ENCODE measurements at regions not wholly inside any gene's neighbourhood (a gene's known extent, or its start where the extent isn't known, plus 50 kb on each side); places are given as distances from the start of the nearest gene placed in this dataset.

DNA sequence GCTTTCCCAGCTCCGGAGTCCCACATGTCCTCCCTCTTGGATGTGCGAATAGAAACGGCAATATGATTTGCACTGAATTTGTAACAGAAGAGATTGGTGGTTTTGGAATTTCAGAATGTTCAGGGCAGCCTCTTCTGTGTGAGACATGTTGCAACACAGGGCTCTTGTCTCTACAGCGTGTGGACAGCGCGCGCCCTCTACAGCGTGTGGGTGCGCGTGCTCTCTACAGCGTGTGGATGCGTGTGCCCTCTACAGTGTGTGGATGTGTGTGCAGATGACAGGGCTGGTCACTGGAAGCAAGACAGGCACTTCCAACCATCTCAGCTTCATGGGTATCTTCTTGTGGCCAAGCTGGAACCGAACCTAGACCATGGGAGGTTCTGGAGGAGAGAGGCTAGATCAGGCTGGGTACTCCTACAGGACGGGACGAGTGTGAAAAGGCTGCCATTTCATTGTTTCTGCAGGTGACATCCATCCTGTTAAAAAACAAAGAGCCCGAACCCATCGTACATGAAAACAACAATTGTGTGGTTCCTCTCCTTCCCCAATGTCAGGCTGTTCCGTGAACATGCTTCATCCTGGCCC, 78.4 kb downstream of the TEX29 start:
- TF ChIP-seq, protein P1, sequence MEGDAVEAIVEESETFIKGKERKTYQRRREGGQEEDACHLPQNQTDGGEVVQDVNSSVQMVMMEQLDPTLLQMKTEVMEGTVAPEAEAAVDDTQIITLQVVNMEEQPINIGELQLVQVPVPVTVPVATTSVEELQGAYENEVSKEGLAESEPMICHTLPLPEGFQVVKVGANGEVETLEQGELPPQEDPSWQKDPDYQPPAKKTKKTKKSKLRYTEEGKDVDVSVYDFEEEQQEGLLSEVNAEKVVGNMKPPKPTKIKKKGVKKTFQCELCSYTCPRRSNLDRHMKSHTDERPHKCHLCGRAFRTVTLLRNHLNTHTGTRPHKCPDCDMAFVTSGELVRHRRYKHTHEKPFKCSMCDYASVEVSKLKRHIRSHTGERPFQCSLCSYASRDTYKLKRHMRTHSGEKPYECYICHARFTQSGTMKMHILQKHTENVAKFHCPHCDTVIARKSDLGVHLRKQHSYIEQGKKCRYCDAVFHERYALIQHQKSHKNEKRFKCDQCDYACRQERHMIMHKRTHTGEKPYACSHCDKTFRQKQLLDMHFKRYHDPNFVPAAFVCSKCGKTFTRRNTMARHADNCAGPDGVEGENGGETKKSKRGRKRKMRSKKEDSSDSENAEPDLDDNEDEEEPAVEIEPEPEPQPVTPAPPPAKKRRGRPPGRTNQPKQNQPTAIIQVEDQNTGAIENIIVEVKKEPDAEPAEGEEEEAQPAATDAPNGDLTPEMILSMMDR (IDR thresholded peaks at IDR 0.05): no peak
- no peak for TF ChIP-seq EP300 (IDR thresholded peaks at IDR 0.05)
- no peak for TF ChIP-seq POLR2A (IDR thresholded peaks at IDR 0.05)
- TF ChIP-seq POLR2AphosphoS5 (IDR thresholded peaks at IDR 0.05): no peak

Measured in sigmoid colon (tissue), 4 donors.